Caco-2 (cell line): ENCODE measurements at regions not wholly inside any gene's neighbourhood (a gene's known extent, or its start where the extent isn't known, plus 50 kb on each side); places are given as distances from the start of the nearest gene placed in this dataset.

Experiments used
- BruUV-seq: library from RNA; stranded (reverse); fragments of 400-500 nt; replicated peaks from 2 replicates; lab custom pipeline; 2021; lab: Mats Ljungman, UMichigan
- CTCF ChIA-PET: fragments of 300-600 bp; sonication (Branson Sonifier 250); formaldehyde crosslinking; loops from one replicate; lab custom pipeline; 2022; ENCODE audit warnings: antibody characterized with exemption; lab: Charles Lee
- POLR2A ChIA-PET: fragments of 300-600 bp; sonication (Branson Sonifier 250); formaldehyde crosslinking; loops from one replicate; lab custom pipeline; 2022; ENCODE audit warnings: antibody characterized with exemption; lab: Charles Lee
- DNase-seq, 2 experiments: peaks; one replicate each; pipeline versions ENCODE4 v3.0.0 to v3.0.0-alpha.2; 2020 to 2022
- H3K27me3 ChIP-seq: replicated peaks from 2 replicates; pipeline ENCODE4 v1.6.0; 2011; ENCODE audit warnings: low read length; ENCODE audit not compliant: control insufficient read depth, insufficient read depth
- H3K36me3 ChIP-seq: 2 replicates; pipeline ENCODE4 v1.5.1; 2011; ENCODE audit warnings: low read length; ENCODE audit not compliant: control insufficient read depth, insufficient read depth
- H3K4me1 ChIP-seq: fragments of 250-450 bp; sonication (Bioruptor Pico); 2 replicates; pipeline ENCODE4 v1.5.1; 2020; ENCODE audit warnings: mild to moderate bottlenecking
- H3K4me3 ChIP-seq: 2 replicates; pipeline ENCODE4 v1.5.1; 2011; ENCODE audit warnings: low read depth, mild to moderate bottlenecking, control low read depth, low read length
- H3K9me3 ChIP-seq: fragments of 250-450 bp; sonication (Bioruptor Pico); 2 replicates; pipeline ENCODE4 v1.5.1; 2020; ENCODE audit warnings: mild to moderate bottlenecking, moderate library complexity
- H3K27ac Mint-ChIP-seq: one replicate; pipeline ENCODE4 v1.8.0; 2022; ENCODE audit warnings: mixed read lengths; ENCODE audit not compliant: unreplicated experiment
- H3K27me3 Mint-ChIP-seq: one replicate; pipeline ENCODE4 v1.8.0; 2022; ENCODE audit warnings: mixed read lengths; ENCODE audit not compliant: insufficient read depth, unreplicated experiment
- H3K36me3 Mint-ChIP-seq: one replicate; pipeline ENCODE4 v1.8.0; 2022; ENCODE audit warnings: mild to moderate bottlenecking, mixed read lengths; ENCODE audit not compliant: insufficient read depth, unreplicated experiment
- H3K4me1 Mint-ChIP-seq: one replicate; pipeline ENCODE4 v1.8.0; 2022; ENCODE audit warnings: low read depth, mixed read lengths; ENCODE audit not compliant: unreplicated experiment
- H3K4me3 Mint-ChIP-seq: one replicate; pipeline ENCODE4 v1.8.0; 2022; ENCODE audit warnings: mild to moderate bottlenecking, moderate library complexity, mixed read lengths; ENCODE audit not compliant: unreplicated experiment
- H3K9me3 Mint-ChIP-seq: one replicate; pipeline ENCODE4 v1.8.0; 2022; ENCODE audit warnings: mixed read lengths; ENCODE audit not compliant: unreplicated experiment
- intact Hi-C: fragments of 100-400 bp; cut with micrococcal nuclease; formaldehyde crosslinking; loops from one replicate; pipeline ENCODE4 v1.10.0; 2022; ENCODE audit not compliant: unreplicated experiment
- TF ChIP-seq, protein P1 (sequence below), 2 experiments: fragments of 200-600 bp in 1 of 2; IDR thresholded peaks; 1 replicate in 1 of 2; 2 replicates in 1 of 2; pipeline versions ENCODE4 v1.5.1 to v1.8.0; 2011 to 2022; ENCODE audit warnings: antibody characterized with exemption in 1 of 2, control low read depth in 1 of 2, inconsistent platforms in 1 of 2, low read depth in 1 of 2, low read length in 1 of 2, mild to moderate bottlenecking in 1 of 2, moderate library complexity in 1 of 2; ENCODE audit not compliant: insufficient read depth in 1 of 2, severe bottlenecking in 1 of 2, unreplicated experiment in 1 of 2

DNA sequence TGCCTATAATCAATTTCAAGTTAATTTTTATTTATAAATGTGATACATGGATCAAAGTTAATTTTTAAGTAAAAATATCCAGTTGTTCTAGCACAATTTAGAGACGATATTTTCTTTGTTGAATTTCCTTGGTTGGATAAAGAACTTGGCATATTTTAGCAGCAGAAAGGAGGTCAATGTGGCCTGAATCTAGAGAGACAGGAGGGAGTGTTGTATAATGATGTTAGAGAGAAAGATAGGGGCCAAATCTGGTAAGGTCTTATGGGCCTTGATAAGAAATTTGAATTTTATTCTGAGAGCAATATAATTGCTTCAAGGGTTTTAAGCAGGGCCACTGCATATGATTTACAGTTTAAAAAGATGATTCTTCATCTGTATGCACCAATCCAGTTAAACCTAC, 79.4 kb upstream of the OGFRL1 start:
- Histone ChIP-seq H3K9me3 (no peaks in the 10 kb centered on the region), H3K27me3 (no peaks in the 10 kb centered on the region), H3K4me3 (no peak overlapping the region), H3K36me3 (no peaks in the 10 kb centered on the region), H3K4me1 (no peaks in the 10 kb centered on the region)
- Mint-ChIP-seq H3K36me3 (no peaks in the 10 kb centered on the region), H3K9me3 (no peaks in the 10 kb centered on the region), H3K4me3 (no peak overlapping the region), H3K4me1 (no peaks in the 10 kb centered on the region), H3K27me3 (peaks cover 3% of the 10 kb centered on the region), H3K27ac (no peak overlapping the region)
- TF ChIP-seq, protein P1, sequence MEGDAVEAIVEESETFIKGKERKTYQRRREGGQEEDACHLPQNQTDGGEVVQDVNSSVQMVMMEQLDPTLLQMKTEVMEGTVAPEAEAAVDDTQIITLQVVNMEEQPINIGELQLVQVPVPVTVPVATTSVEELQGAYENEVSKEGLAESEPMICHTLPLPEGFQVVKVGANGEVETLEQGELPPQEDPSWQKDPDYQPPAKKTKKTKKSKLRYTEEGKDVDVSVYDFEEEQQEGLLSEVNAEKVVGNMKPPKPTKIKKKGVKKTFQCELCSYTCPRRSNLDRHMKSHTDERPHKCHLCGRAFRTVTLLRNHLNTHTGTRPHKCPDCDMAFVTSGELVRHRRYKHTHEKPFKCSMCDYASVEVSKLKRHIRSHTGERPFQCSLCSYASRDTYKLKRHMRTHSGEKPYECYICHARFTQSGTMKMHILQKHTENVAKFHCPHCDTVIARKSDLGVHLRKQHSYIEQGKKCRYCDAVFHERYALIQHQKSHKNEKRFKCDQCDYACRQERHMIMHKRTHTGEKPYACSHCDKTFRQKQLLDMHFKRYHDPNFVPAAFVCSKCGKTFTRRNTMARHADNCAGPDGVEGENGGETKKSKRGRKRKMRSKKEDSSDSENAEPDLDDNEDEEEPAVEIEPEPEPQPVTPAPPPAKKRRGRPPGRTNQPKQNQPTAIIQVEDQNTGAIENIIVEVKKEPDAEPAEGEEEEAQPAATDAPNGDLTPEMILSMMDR (IDR thresholded peaks at IDR 0.05; ENCODE audit: insufficient read depth in 1 of 2, low read depth in 1 of 2, low read length in 1 of 2, severe bottlenecking in 1 of 2, unreplicated experiment in 1 of 2): no peak
- no peak for DNase-seq
- no TSS peak for BruUV-seq
- CTCF ChIA-PET: no interaction called here
- POLR2A ChIA-PET: no interaction called here
- intact Hi-C loops: no loop called here

- ChIA-PET POLR2A (no interaction called here), CTCF (no interaction called here)
- Histone ChIP-seq H3K27me3 (no peaks in the 10 kb centered on the region), H3K4me1 (no peaks in the 10 kb centered on the region), H3K36me3 (no peaks in the 10 kb centered on the region), H3K4me3 (no peak overlapping the region), H3K9me3 (no peaks in the 10 kb centered on the region)
- H3K9me3 Mint-ChIP-seq: no peaks in the 10 kb centered on the region
- H3K27ac Mint-ChIP-seq: no peak overlapping the region
- no peaks in the 10 kb centered on the region for H3K4me1 Mint-ChIP-seq
- H3K27me3 Mint-ChIP-seq: peaks cover 3% of the 10 kb centered on the region
- DNase-seq: no peak
- intact Hi-C loops: no loop called here
- H3K4me3 Mint-ChIP-seq: no peak overlapping the region
- TF ChIP-seq, protein P1 (IDR thresholded peaks at IDR 0.05; ENCODE audit: insufficient read depth in 1 of 2, low read depth in 1 of 2, low read length in 1 of 2, severe bottlenecking in 1 of 2, unreplicated experiment in 1 of 2): no peak
- no peaks in the 10 kb centered on the region for H3K36me3 Mint-ChIP-seq
- no TSS peak for BruUV-seq
Observed at GRCh38 chr6:71209626-71210025, 79.0 kb upstream of the OGFRL1 start.

GRCh38 chr6:71211799-71212198, 76.8 kb upstream of the OGFRL1 start:
- H3K4me3 ChIP-seq: no peak overlapping the region
- intact Hi-C loops: no loop called here
- ChIA-PET POLR2A (no interaction called here), CTCF (no interaction called here)
- TF ChIP-seq, protein P1 (IDR thresholded peaks at IDR 0.05; ENCODE audit: insufficient read depth in 1 of 2, low read depth in 1 of 2, low read length in 1 of 2, severe bottlenecking in 1 of 2, unreplicated experiment in 1 of 2): no peak
- Mint-ChIP-seq H3K36me3 (no peaks in the 10 kb centered on the region), H3K4me1 (no peaks in the 10 kb centered on the region), H3K4me3 (no peak overlapping the region), H3K9me3 (no peaks in the 10 kb centered on the region), H3K27ac (no peak overlapping the region), H3K27me3 (peaks cover 3% of the 10 kb centered on the region)
- DNase-seq: no peak
- no peaks in the 10 kb centered on the region for H3K27me3 ChIP-seq
- no TSS peak for BruUV-seq
- no peaks in the 10 kb centered on the region for H3K36me3 ChIP-seq
- H3K4me1 ChIP-seq: no peaks in the 10 kb centered on the region
- no peaks in the 10 kb centered on the region for H3K9me3 ChIP-seq
